GM04504 (cell line): ENCODE measurements at regions not wholly inside any gene's neighbourhood (a gene's known extent, or its start where the extent isn't known, plus 50 kb on each side); places are given as distances from the start of the nearest gene placed in this dataset.
"Not testable (repeated sequence)": the region's sequence is repeated elsewhere in the genome, so short reads cannot be mapped to it uniquely, and the experiment has no call there.

Experiments
- DNase-seq: peaks from one replicate; pipeline ENCODE4 v3.0.0-alpha.2; 2012; ENCODE audit warnings: low read depth

DNA sequence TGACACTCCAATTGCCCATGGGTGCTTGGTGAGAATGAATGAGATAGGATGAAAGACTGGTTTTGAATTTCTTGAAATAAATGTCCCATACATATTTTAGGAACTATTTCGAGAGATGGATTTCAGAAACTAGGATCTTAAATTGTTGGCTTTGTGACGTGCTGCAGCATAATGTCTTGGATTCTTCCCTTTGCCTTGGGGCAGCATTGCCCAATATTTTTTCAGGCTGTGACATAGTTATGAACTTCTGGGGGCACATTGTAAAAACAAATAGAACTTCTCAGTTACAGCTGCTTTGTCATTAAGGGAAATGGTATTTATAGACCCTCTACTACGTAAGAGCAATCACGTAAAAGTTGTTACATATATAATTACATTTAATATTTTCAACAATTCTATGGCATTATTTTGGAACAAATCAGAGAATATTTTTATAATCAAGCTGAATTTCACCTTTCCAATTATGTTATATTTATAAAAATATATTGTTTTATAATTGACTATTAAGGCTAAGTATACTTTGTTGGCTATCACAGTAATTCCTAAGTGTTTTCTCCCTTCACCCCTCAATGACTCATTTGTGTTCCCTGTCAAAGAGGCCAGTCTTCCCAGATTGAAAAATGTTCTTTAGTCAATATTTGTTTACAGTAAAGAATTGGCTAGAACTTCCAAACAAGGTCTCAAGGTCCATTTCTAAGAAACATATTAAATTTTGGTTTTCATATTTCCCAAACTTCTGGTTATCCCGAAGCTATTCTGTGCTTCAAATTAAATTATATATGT, 1388.3 kb upstream of the ACO1 start:
- no peak for DNase-seq

DNA sequence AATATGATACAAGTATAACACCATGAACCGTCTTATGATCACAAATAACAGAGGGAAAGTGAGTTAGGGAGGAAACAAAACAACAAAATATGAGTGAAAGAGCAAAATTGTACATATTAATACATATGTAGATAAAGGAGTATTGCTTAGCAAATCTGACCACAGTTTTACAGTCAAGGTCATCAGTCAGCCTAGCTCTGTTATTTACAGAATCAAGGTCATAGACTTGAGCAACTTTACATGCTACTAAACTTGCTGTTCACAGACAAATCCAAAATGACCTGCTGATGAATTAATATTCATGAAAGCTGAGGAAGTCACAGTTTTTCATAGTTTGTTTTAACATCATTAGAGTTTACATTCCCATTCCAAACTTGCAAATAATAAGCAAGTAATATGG, 1387.7 kb upstream of the ACO1 start:
- no peak for DNase-seq

DNA sequence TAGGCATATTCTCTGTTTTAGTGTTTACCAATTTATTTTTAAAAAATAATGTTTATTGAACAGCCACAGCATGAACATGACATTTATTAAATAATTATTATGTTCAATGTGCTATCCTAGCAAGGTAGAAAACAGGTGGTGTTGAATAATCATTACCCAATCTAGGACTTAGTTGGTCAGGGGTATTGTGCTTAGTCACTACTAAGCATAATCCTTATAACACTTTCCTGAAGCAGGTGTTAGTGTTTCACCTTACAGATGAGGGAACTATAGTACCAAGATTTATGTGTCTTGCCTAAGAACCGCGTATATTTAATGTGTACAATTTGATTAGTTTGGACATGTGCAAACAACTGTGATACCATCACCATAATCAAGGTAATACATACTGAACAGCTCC, 1387.2 kb upstream of the ACO1 start:
- no peak for DNase-seq

DNA sequence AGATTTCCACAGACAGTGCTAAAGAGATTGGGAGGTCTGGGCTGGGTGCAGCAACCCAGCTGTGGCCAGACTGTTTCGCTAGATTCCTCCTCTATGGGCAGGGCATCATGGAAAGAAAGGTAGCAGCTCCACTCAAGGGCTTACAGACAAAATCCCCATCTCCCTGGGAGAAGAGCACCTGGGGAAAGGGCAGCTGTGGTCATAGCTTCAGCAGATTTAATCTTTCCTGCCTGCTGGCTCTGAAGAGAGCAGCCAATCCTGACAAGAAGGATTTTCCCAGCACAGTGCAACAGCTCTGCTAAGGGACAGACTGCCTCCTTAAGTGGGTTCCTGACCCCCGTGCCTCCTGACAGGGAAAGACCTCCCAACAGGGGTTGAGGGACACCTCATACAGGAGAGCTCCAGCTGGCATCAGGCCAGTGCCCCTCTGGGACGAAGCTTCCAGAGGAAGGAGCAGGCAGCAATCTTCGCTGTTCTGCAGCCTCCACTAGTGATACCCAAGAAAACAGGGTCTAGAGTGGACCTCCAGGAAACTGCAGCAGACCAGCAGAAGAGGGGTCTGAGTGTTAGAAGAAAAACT, 1379.3 kb upstream of the ACO1 start:
- DNase-seq: no peak

DNA sequence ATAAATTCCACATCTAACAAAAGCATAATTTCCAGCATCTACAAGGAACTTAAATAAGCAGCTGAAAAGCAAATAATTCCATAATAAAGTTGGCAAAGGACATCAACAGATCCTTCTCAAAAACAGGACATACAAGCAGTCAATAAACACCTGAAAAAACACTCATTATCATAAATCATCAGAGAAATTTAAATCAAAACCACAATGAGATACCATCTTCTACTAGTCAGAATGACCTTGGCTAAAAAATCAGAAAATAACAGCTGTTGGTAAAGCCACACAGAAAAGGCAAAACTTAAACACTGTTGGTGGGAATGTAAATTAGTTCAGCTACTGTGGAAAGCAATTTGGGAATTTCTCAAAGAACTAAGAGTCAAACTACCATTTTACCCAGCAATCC, 1371.1 kb upstream of the ACO1 start:
- no peak for DNase-seq

DNA sequence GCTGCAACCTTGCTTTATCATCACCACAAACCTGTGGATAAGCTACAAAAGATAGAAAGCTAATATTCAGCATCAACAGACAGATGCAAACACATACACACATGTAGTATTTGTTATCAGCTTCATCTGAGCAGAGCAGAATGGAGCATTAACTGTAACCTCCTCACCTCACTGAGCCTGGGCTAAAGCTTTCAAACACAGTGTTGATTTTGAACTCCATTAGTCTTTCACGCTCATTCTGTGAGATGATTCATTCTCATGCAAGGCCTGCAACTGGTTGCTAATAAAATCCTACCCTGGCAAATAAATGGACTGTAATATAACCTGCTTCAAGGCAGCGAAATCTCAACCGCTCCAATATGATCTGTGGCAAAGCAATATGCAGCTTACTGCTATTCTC, 1360.6 kb upstream of the ACO1 start:
- no peak for DNase-seq

DNA sequence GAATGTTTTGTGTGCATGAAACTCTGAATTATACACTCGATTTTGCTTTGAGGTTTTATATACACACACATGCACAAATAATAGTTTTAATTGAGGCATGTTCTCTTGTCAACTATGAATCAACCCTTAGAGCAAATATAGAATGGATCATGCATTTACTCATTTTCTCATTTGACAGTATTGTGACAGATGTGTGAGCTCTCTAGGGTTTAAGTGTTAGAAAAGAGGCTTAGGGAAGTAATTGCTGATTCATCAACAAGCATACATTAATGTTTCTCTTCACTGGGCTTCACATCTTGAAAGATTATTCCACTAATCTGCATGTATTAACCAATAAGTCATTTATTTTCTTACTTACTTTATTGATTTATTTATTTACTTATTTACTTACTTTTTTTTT, 1356.8 kb upstream of the ACO1 start:
- DNase-seq: no peak

DNA sequence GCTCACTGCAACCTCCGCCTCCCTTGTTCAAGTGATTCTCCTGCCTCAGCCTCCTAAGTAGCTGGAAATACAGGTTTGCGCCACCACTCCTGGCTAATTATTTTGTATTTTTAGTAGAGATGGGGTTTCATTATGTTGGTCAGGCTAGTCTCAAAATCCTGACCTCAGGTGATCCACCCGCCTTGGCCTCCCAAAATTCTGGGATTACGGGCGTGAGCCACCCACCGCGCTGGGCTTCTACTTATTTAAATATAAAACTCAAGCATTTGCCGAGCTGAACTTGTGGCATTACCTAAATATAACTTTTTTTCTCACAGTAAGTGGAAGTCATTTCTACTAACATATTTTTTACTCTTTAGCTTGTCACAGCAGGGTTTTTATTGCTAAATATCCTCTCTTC, 1356.3 kb upstream of the ACO1 start:
- no peak for DNase-seq

DNA sequence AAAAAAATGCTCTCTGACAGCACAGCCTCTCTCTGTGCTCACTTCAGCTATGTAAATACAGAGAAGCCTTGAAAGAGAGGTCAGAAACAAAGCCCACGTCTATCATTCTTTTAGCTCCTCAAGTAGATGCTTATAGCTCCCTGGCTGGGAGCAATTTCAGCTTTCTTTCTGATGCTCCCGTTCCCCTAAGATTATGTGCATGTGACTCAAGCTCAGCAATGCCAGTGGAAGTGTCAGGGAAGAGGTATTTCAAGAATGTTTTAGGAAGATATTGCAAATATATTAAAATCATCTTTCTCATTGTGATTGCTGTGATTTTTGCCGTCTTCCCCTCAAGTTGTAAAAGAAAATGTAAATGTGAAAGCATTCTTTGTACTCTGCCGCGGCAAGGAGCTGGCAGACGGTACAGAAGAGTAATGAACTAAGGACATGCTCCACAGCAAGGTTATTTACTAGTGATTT, 1353.7 kb upstream of the ACO1 start:
- no peak for DNase-seq

DNA sequence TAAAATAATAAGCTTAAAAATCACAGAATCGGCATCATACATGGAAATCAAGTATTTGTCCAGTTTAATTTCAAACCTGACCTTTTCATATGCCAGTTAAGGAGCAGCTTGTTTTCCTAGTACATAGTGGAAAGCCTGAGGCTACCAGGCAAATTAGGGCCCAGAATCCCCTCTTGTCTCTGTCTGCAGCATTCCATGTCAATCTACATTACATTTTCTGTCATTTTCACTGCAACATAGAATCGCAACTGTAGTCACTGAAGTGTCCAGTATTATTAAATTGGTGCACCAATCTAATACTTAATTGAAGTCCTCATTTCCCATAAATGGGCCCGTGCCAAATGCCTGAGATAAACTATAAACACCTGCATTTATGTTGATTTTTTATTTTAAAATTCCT, 1352.2 kb upstream of the ACO1 start:
- no peak for DNase-seq

DNA sequence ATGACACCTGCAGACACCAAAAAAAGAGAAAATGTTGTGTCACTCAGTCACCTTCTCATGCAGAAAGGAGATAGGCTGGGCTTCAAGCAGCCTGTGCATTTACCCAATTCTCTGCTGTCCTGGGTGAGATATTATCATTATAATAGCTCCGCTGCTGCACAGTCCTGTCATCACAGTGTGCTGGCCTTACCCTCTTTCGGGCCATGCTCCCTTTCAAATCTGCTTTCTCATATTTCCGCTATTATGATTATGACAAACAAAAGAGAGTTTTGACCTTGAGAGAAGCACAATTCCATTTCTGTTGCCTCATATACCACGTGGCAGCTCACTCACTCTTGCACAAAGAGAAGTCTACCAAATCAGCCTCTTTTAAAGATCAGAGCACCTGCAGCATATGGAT, 1350.1 kb upstream of the ACO1 start:
- no peak for DNase-seq

DNA sequence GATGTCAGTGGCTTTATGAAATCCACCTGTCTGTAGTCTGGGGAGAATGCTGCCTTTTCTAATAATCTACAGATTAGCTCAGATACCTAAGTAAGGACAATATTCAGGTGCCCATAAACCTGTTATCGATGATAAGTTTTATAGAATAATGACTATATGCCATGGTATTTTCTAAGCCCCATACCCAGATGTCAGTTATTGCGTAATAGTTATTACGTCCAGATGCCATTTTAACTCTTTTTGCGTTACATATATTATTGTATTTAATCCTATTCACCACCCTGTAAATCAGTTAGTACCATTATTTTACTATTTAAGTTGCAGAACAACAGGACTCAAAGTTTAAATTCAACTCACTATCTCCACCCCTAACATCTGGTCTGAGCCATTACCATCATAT, 1343.9 kb upstream of the ACO1 start:
- DNase-seq: no peak

DNA sequence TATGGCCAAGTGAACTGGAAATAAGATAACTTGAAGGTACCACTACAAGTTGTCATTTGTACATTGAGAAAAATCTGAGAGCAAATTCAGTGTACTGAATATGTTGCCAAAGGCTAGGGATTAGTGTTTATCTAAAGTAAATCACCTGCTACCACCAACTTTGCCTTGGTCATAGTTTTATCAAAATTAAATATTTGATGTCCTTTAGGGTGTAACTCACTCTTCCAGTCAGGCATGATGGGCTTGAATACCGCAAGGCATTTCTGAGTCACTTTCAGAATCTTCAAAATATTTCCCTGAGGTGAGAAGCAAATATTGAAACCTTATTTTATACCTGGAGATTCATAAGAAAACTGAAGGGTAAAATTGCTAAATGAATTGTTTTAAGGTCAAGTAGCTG, 1338.6 kb upstream of the ACO1 start:
- DNase-seq: no peak

DNA sequence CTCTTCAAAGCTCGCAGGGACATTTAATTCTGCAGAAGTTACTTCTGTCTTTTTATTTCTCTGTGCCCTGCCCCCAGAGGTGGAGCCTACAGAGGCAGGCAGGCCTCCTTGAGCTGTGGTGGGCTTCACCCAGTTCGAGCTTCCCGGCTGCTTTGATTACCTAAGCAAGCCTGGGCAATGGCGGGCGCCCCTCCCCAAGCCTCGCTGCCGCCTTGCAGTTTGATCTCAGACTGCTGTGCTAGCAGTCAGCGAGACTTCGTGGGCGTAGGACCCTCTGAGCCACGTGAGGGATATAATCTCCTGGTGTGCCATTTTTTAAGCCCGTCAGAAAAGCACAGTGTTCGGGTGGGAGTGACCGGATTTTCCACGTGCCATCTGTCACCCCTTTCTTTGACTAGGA, 1322.9 kb upstream of the ACO1 start:
- DNase-seq: not testable (repeated sequence)

DNA sequence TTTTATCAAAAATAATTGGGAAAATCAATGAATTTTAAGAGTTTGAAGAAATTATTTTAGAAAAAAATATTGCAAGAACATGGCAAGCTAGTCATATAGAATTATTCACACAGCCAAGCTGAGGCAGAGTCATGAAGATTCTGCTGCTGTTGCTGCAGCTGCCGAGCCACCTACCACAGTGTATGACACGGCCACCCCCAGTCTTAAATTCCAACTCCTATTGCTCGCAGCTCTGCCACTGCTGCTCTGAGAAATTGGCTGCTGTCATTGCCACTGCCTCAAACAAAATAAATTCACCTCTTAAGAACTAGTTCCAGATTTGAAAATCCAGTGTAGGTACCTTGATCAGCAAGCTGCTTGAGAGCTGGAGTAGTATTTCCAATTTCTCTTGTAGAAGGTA, 1318.8 kb upstream of the ACO1 start:
- DNase-seq: no peak

DNA sequence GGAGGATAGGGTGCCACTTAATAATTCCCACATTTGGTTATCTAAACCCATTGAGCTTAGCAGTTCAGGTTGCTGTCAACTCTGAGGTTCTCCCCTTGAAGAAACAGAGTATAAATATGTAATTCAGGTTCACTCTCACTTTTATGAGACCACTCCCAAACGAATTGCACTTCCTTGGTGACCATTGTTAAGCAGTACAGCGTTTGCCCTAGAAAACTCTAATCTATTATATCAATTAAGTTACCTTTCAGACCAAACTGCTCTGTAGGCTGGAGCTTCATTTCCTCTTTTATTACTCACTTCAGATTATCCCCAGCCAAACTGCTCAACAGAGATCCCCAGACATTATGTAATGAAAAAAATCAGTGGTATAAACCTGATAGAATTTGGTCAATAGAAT, 1317.0 kb upstream of the ACO1 start:
- DNase-seq: no peak

DNA sequence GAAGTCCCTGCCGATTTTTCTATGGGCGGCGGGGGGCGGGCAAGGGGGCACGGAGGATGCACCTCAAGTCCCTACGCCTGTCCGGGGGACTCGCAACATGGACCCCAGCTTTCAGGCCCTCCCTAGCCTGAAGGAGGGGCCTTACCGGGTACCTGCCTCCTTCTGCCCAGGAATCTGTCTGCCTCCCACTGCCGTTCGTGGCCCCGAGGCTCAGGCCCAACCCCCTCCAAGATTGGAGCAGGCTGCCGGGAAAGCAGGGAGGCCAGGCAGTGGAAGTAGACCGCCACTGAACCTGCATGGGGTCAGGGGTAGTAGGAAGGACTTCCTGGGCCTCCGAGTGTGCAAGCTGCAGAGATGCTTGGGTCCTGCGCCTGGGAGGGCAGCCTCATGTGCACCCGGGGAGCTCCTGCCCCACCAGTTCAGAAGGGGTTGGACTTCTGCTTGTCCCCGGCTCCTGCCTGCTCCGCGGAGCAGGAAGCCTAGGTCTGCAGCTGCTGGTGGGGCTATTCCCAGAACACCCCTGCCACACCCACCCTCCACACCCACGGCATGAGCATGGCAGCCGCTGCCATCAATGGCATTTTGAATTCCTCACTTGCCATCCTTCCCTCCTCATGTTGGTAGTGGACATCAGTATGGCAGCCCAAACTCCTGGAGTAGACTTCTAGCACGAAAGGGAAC, 1312.7 kb upstream of the ACO1 start:
- DNase-seq: no peak

DNA sequence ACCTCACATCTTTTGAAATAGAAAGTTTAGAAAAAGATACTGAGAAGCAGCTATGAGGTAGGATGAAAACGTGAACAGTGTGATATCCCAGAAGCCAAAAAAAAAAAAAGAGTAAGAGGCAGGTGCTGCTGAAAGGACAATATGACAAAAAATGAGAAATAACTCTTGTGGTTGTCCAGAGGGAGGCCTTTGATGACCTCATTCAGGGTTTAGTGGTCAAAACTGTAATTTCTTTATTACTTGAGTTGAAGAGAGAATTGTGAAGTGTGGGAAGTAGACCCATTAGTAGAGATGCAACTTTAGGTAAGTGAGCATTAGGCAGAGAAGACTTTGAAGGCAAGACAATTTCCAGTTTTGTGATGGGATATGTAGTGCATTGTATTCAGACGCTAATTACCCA, 1306.3 kb upstream of the ACO1 start:
- no peak for DNase-seq

DNA sequence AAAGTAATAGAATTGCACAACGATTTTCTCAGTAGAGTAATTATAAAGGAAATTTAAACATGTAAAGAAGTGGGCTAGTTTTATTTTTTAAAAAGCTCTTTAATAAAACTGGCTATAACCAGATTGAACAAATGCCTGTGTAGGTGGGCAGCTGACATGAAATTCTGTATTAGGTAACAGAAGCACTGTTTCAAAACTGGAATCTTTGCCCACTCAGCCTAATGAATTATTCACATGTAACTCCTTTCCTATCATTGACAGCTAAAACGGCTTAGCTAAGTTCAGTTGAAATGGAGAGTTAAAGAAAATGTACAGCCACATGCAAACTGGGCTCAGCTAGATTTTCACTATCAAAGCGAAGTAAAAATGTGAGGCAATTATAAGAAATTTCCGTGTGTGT, 1300.1 kb upstream of the ACO1 start:
- no peak for DNase-seq

DNA sequence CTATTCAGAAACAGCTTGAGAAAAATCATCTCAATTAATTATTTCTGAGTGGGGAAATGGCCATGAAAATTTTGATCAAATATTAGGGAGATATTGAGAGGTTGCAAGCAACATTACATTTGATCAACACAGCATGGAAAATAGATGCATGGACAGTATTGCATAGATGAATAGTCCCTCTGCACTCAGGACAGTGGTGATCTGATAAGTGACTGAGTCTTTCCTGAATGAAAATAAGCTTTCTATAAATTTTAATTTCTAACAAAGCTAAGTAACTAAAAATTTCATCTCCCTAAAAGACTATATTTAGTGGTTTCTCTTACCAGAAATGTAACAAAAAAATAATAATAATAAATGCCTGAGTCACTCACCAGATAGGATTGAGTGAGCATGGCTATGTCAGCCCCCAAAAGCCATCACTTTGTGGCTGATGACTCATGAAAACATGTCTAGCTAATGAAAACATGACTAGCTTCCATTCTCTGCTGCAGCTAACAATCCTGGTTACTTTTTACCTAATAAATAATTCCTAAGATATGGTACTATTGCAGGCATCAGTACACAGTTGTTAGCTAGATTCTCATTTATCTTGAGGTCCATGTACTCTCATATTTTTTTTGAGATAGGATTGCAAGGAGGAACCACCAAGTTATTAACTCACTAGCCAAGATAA, 1294.8 kb upstream of the ACO1 start:
- DNase-seq: no peak

DNA sequence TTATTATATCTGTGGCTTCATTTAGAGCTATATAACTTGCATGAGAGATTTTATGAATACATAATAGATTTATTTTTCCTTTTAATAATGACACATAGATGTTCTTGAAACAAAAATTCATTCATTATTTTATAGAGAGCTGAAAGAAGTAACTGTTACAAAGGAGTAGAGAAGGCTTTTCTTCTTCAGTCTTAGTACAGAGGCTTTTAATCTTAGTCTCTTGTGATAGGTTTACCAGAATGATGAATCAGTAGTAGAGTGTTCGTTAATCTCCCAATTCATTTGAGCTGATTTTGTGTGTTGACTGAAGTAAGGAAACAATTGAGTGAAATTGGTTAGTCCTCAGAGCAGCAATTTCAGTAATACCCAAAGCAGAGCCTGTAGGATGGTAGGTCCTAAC, 1284.1 kb upstream of the ACO1 start:
- no peak for DNase-seq

DNA sequence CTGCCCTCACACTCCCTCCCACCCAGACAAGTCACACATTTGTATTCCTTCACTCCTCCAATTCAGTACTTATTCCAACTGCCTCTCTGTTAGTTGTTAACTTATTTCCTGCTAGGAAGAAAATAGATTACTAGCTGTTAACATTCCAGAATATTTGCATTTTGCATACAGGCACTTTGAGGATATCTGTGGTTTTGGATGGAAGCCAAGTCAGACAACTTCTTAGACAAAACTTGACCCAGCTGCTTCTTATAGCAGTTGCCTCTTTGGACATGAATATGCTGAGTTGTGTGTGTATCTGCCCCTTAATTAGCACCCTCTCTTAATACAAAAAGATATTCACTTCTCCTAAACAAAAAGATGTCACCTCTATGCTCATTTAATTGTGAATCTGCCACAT, 1280.6 kb upstream of the ACO1 start:
- no peak for DNase-seq

DNA sequence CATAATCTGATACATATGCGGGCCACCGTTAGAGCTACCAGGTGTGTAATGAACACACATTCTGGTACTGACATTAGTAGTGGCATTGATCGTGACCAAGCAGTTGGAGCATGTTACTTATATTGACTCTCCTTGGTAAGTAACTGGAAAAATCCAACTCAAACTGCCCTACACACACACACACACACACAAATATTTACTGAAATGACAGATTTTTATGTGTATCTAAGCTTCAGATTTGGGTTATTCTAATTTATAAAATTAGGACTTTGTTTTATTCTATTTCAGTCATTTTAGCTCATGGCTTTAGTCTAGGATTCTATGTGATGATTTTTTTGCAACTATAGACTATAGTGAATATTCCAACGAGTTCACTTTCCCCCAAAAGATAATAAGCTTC, 1280.2 kb upstream of the ACO1 start:
- DNase-seq: no peak
